ENCODE measurements at regions not wholly inside any gene's neighbourhood (a gene's known extent, or its start where the extent isn't known, plus 50 kb on each side); places are given as distances from the start of the nearest gene placed in this dataset.
"Not testable (repeated sequence)": the region's sequence is repeated elsewhere in the genome, so short reads cannot be mapped to it uniquely, and the experiment has no call there.

- DNase-seq (ENCODE audit: low spot score), result not testable (repeated sequence)
Observed at GRCh38 chr15:98088307-98088945, 127.9 kb downstream of the ARRDC4 start.

DNA sequence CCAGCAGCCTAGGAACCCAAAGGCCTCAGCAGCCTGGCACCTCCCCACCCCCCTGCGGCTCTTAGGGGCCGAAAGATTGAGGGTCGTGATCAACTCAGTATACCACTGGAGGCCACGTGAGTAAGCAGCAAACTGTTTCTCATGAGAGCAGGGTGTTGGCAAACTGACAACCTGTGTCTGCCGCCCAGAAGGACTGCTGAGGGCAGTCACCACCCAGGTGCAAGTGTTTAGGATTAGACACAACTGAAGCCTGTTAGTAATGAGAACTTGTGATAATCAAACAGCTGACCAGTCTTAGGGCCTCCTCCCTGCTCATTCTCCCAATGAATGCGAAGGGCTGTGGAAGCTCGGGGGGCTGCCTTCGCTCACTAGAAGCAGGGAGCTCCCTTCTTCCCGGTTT, 128.8 kb downstream of the ARRDC4 start:
- DNase-seq (ENCODE audit: low spot score), result not testable (repeated sequence)

- DNase-seq (ENCODE audit: low spot score), result not testable (repeated sequence)
Observed at GRCh38 chr15:98097986-98098385, 137.5 kb downstream of the ARRDC4 start.

DNA sequence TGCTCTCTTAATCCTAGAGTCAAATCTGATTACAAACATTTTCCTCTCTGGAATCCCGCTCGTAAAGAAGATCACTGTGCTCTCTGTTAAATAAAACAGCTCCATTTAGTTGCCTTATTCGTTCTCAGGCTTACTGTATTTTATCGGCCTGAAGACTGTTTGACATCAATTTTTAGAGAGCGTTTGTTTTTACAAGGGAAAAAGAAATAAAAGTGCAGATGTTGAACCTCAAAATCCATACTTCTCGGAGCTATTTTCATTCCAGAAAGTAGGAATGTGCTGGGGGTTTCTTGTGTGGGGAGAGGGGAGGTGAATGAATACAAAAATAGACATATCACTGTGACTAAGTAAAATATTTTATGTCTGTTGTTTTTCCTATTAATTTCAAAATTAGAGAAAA, 140.1 kb downstream of the ARRDC4 start:
- DNase-seq (ENCODE audit: low spot score), result not testable (repeated sequence)

DNA sequence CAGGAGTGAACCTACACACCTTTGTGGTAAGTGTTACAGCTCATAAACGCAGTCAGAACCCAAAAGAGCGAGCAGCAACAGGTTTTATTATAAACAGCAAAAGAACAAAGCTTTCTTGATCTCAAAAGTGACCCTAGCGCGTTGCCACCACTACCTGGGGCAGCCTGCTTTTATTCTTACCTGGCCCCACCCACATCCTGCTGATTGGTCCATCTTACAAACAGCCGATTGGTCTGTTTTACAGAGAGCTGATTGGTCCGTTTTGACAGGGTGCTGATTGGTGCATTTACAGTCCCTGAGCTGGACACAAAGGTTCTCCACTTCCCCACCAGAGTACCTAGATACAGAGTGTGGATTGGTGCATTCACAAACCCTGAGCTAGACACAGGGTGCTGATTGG, 143.1 kb downstream of the ARRDC4 start:
- DNase-seq (ENCODE audit: low spot score), result no peak

DNA sequence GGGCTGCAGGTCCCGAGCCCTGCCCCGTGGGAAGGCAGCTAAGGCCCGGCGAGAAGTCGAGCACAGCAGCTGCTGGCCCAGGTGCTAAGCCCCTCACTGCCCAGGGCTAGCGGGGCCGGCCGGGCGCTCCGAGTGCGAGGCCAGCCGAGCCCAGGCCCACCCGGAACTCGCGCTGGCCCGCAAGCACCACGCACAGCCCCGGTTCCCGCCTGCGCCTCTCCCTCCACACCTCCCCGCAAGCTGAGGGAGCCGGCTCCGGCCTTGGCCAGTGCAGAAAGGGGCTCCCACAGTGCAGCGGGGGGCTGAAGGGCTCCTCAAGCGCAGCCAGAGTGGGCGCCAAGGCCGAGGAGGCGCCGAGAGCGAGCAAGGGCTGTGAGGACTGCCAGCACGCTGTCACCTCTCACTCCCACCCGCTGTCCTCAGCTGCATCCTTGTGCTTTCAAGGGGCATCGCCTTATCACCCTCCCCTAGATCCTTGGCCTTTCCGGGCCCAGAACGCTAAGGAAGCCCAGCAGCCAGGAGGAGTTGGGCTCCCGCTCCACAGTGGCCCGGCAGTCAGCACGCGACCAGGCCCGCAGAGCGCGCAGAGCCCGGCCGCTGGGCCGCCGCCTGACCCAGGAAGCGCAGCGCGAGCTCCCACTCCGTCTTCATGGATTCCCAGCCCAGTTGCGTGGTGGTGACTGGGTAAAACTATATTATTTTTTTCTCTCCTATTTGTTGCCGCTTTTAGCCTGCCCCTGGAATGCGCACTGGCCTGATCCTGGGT, 144.1 kb downstream of the ARRDC4 start:
- not testable (repeated sequence) for DNase-seq (ENCODE audit: low spot score)

GRCh38 chr15:98106615-98107194, 146.2 kb downstream of the ARRDC4 start:
- not testable (repeated sequence) for DNase-seq (ENCODE audit: low spot score)

- no peak for DNase-seq (ENCODE audit: low spot score)
Observed at GRCh38 chr15:98111806-98112205, 151.3 kb downstream of the ARRDC4 start.

- no peak for DNase-seq (ENCODE audit: low spot score)
Observed at GRCh38 chr15:98113327-98113726, 152.8 kb downstream of the ARRDC4 start.

GRCh38 chr15:98120561-98120960, 160.1 kb downstream of the ARRDC4 start:
- no peak for DNase-seq (ENCODE audit: low spot score)

DNA sequence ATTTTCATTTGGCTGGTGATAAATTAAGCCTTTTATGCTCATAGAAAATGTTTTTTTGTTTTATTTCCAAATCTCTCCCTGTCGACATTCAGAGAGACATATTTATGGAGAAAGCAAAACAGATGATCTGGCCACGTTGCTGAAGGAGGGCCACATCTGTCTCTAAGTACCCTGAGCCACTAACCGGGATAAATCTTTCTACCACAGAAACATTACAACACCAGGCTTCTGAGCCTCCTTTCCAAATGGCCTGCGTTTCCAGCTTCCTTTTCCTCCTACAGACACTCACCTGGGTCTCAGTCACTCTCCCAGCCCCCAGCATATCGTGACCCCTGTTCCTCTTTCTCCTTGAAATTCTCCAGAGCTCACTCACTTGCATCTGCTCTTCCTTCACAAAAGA, 161.0 kb downstream of the ARRDC4 start:
- no peak for DNase-seq (ENCODE audit: low spot score)

- no peak for DNase-seq (ENCODE audit: low spot score)
Observed at GRCh38 chr15:98121957-98122356, 161.5 kb downstream of the ARRDC4 start.

GRCh38 chr15:98123297-98123696, 162.8 kb downstream of the ARRDC4 start:
- no peak for DNase-seq (ENCODE audit: low spot score)

DNA sequence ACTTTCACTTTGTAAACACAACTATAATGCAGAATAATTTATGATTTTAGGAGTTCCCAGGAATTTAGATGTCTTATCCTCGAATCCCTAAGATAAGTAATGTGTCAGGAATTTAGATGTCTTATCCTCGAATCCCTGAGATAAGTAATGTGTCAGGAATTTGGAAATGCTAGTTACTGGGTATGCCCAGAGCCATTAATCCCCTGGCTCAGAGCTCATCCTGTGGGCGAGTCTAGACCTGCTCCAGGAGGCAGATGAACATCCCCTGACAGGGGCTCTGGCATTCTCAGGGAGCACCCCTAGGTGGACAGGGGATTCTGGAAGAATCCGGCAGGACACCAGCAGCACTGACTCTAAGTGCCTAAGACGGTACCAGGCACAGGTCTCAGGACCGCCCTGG, 163.3 kb downstream of the ARRDC4 start:
- DNase-seq (ENCODE audit: low spot score), result no peak

- DNase-seq (ENCODE audit: low spot score), result no peak
Observed at GRCh38 chr15:98124581-98124980, 164.1 kb downstream of the ARRDC4 start.

- DNase-seq (ENCODE audit: low spot score), result no peak
Observed at GRCh38 chr15:98126326-98127085, 166.0 kb downstream of the ARRDC4 start.

- no peak for DNase-seq (ENCODE audit: low spot score)
Observed at GRCh38 chr15:98127586-98127985, 167.1 kb downstream of the ARRDC4 start.

- no peak for DNase-seq (ENCODE audit: low spot score)
Observed at GRCh38 chr15:98131924-98132323, 171.4 kb downstream of the ARRDC4 start.

GRCh38 chr15:98134905-98135304, 174.4 kb downstream of the ARRDC4 start:
- DNase-seq (ENCODE audit: low spot score), result no peak

- DNase-seq (ENCODE audit: low spot score), result no peak
Observed at GRCh38 chr15:98138910-98139309, 178.4 kb downstream of the ARRDC4 start.

DNA sequence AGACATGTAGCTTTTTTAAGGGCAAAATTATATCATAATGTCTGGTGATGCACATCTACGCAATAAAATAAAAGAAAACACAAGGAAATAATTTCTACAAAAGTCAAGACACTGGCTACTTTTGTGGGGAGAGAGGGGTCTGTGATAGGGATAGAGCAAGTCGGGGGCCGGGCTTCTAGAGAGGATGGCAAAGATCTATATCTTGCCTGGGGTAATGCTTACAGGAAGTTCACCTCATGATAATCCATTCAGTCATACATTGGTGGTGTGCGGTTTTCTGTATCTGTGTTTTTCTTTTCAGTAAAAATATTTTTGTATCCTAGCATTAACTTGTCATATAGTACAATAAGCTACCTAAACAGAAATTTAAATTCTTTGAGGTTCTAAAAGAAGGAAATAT, 178.8 kb downstream of the ARRDC4 start:
- DNase-seq (ENCODE audit: low spot score), result no peak

- DNase-seq (ENCODE audit: low spot score), result no peak
Observed at GRCh38 chr15:98142572-98142971, 182.1 kb downstream of the ARRDC4 start.

GRCh38 chr15:98143116-98143515, 182.6 kb downstream of the ARRDC4 start:
- no peak for DNase-seq (ENCODE audit: low spot score)

Data from putamen (tissue), 1 donor.